CD4-positive, alpha-beta T cell treated with Interferon alpha-2 for 1 hour (primary cell): ENCODE measurements at regions not wholly inside any gene's neighbourhood (a gene's known extent, or its start where the extent isn't known, plus 50 kb on each side); places are given as distances from the start of the nearest gene placed in this dataset.

Experiments
- DNase-seq, 2 donors: peaks; one replicate each; pipeline ENCODE4 v3.0.0-alpha.2; 2020 to 2022

GRCh38 chr1:194184425-194184824 is 998.0 kb upstream of the B3GALT2 start:
- no peak for DNase-seq

DNA sequence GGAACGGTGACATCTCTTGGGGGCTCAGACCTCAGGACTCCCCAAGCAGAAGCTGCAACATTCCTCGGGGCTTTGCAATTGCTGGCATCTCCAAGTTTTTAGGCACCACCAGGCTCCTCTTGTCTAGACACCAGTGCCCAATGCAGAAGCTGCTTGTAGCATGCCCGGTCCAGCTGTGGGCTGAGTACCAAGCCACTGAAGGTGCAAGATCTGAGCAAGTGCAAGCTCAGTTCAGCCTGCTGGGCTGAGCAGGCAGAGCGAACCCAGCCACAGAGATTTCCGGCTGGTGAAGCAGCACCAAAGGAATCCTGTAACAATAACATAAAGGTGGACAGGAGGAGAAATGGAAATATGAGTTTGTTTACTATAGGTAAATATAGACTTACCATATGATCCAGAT is 995.4 kb upstream of the B3GALT2 start:
- DNase-seq = no peak

DNA sequence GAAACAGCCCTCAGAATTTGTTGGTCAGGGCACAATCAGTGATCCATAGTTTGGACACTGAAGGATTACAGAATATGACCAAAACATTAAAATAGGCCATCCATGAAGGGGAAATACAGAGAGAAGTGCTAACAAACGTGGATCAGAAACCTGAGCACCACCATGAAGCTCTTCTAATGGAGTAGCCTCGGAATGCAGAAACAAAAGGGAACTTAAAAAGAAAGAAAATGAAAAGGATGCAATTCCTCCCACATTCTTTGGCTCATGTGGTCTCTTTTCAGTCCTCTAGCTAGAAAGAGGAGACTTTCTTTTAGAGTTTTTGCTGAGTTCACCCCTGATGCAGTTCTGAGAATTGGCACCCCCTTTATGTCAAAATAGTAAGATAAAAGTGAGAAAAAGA is 989.8 kb upstream of the B3GALT2 start:
- no peak for DNase-seq

- no peak for DNase-seq
These were observed 988.8 kb upstream of the B3GALT2 start for GRCh38 chr1:194175251-194175650.

DNA sequence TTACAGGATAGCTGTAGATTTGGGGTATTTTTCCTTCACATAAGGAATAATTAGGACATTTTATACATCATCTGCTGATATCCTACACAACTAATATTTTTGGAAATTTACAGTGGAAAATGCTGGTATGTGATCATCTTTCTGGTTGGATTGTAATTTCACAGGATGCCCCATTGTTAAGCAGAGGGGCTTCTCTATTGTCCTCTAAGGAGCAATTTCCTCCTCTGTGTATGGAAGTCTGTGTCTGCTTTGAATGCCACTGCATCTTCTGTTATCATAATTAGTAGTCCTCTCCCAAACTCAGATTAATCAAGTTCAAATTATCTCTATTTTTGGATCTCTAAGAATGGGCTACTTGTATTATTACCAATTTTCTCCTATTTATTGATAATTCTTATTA is 988.1 kb upstream of the B3GALT2 start:
- DNase-seq = no peak

- DNase-seq = no peak
These were observed 985.2 kb upstream of the B3GALT2 start for GRCh38 chr1:194171596-194171995.

DNA sequence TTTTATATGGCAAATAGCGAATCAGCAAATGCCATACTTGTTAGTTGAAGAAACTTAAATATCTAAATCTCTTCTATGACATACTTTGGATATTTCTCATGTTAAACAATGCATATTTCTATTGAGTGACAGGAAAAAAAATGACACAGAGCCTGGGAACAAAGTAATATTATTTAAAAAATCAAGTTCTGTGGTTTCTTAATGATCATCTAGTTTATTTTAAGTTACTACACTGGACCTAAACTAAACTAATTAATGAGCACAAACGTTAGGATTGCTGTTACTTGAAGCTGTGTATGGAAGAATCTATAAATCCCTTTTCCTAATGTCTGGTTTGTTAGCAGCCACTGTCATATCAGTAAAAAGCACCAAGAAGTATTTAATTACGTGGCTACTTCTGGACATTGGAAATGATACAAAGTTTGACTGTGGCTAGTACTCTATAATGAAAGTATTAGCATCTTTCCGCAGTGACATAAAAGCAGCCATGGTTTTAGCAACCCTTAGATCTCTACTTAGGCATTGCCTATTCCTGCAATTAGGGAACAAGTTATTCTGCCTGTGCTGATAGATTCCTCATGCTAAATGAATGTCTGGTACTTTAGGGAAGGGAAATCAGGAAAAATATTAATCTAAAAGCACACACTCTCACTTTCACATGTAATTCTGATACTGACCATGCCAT is 981.7 kb upstream of the B3GALT2 start:
- no peak for DNase-seq

DNA sequence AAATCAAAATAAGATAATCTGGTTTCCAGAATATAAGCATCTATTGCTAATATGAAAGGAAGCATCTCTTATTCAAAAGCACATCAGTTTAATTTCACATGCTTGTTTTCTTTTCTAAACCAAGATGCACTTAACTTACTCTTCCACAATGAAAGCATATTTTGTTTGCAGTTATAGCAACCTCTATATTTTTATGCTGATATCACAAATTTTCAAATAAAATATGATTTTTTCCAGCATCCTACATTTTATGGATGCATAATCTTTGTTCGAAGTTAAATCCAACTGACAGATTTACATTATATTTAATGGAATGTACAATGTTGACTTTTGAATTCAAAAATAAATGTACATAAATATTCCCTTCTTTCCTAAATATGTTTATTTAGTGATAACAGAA is 978.3 kb upstream of the B3GALT2 start:
- DNase-seq = no peak

DNA sequence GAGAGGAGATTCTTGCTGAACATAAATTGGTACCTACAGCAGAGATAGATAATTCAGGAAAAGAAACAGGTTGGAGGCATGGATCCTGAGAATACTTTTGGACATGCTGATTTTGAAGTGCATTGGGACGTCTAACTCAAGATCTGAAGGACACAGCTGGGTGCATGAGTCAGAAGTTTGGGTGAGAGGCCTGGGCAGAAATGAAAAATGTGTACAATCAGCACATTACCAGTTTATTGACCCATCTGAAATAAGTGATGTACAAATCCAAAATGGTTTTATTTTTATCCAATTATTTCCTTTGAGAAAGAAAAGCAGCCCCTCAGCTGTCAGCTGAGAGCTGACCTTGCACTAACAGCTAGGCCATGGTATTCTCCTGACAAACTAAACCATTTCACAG is 975.2 kb upstream of the B3GALT2 start:
- DNase-seq = no peak

DNA sequence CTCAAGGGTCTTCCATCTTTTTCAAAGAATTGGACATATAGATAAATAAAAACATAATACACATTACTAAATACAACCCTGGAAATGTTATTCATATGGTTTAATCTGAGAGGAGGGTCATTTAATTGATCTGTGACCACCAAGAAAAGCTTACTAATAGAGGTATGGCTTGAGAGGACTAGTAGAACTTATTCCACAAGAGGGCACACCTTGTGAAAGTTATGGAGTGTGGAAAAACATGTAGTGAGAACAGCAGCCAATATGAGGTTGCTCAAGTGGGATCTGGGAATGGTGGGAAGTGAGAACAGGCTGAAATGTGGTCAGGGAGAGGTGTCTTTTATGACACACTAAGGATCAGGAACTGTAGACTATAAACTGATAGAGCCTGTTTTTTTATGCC is 973.5 kb upstream of the B3GALT2 start:
- no peak for DNase-seq

DNA sequence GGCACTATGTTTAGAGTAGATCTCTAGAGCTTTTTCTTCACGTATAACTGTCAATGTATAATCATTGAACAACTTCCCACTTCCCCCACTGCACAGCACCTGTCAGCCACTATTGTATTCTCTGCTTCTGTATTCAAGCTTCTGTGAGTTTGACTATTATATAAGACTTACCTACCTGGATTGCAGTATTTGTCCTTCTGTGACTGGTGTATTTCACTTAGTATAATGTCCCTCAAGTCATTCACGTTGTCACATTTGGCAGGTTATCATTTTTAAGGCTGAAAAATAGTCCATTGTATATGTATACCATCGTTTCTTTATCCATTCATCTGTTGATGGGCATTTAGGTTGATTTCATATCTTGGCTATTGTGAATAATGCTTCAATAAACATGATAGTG is 969.5 kb upstream of the B3GALT2 start:
- no peak for DNase-seq

GRCh38 chr1:194151056-194151455 is 964.6 kb upstream of the B3GALT2 start:
- no peak for DNase-seq

GRCh38 chr1:194150242-194150641 is 963.8 kb upstream of the B3GALT2 start:
- no peak for DNase-seq

- no peak for DNase-seq
These were observed 946.7 kb upstream of the B3GALT2 start for GRCh38 chr1:194133152-194133551.

DNA sequence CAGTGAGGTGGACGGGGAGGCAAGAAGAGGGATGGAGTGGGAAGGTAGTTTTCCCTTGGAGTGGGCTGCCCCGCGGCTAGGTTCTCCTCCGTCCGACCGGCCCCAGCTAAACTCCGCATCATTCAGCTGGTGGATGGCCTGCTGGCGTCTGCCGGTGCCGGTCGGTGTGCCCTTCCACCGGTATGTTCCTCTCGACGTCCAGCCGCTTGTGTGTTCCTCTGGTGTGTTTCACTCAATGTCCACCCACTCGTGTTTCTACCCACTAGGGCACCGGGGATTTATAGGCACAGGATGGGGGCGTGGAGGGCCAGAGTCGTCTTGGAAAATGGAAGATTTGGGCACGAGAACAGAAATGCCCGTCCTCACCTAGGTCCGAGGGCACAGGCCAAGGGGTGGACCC is 931.7 kb upstream of the B3GALT2 start:
- DNase-seq = no peak

DNA sequence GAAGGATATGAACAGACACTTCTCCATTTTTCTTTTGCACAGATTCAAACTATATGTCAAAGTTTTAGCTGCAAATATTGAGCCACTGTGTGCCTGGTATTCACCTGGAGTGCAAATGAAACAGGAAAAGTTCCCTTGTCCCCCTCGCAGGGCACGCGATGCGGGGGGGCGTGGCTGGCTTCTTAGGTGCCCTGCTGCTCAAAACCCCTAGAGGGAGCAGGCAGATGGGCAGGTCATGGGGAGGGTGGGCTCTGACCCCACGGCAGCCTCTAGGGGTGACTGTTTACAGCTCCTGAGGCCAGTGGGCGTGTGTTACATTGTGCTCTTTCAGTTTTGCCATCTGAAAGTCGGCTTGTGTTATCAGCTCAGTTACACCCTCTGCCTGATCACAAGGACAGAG is 931.2 kb upstream of the B3GALT2 start:
- no peak for DNase-seq

- DNase-seq = no peak
These were observed 927.9 kb upstream of the B3GALT2 start for GRCh38 chr1:194114288-194114687.

DNA sequence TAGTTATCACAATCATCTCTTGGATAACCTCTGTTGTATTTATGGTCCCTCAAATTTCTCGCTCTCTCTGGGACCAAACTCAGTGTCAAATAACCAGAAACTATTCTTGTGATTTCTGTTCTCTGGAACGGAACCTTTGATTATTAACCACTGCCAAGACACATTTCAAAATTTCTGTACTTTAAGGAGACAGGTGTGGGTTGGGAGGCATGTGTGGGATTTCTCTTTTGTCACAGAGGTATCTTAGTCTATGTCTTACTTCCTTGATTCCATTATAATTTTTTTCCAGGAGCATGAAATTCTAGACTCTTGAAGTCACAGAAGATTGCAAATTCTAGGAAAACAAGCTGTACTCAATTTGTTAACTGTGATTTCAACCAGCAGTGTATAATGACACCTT is 919.0 kb upstream of the B3GALT2 start:
- DNase-seq = no peak

DNA sequence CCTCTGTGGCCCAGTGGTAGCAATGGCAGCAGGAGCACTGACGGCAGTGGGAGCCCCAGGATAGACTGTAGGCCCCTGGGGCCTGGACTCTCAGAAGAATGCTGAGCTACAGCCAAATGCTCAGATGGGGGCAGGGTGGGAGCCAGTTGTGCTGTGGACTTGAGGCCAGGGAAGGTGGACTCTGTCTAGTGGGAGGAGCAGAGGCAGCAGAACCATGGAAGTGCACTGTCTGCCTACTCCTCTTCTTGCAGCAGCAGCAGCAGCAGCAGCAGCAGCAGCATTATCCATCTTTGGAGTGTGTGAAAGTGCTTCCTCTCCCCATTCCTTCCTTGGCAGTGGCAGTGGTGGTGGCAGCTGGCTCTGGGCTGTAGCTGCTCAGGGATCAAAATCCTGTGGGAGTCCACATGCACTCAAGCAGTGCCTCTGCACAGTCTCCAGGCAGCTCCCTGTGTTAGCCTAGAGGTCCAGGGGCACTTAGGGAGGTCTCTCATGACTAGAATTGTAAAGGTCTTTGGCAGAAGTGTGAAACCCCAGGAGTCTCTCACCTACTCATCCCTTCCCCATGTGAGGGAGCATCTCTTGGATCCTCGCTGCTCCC is 917.9 kb upstream of the B3GALT2 start:
- no peak for DNase-seq

- no peak for DNase-seq
These were observed 917.3 kb upstream of the B3GALT2 start for GRCh38 chr1:194103516-194104246.

GRCh38 chr1:194103101-194103500 is 916.7 kb upstream of the B3GALT2 start:
- no peak for DNase-seq

DNA sequence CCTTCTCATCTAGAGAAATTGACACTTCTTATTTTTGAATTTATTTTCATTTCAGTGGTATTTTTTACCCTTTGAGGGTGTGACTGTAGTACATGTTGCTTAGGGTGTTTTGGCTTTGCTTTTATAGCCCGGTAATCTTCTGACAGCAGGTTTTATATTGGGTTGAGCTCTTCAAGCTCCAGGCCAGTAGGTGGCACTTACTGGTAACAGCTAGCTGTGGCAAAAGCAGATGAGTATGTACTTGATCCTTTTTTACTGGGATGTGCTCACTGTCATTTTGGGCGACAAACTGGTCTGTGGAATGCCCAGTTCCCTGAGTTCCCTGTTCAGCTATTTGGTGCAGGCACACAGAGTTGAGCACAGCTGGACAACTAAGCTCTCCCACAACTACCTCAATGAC is 916.2 kb upstream of the B3GALT2 start:
- no peak for DNase-seq

DNA sequence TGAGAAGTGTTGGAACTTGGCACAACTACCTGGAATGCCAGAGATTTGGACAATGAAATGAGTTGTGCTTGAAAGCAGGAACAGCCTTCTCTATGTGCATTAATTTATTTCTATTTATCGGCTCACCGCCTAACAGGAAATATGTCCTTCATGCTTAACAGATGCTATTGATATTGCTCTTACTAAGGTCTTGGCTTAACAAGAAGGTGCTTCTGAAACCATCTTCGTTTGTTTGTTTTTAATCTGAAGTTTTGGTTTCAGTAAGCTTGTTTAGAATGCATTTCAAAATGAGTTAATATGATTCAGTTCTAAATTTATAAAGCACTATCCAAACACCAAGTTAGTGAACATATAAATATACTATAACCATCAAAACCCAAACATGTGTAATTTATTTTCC is 898.3 kb upstream of the B3GALT2 start:
- no peak for DNase-seq

DNA sequence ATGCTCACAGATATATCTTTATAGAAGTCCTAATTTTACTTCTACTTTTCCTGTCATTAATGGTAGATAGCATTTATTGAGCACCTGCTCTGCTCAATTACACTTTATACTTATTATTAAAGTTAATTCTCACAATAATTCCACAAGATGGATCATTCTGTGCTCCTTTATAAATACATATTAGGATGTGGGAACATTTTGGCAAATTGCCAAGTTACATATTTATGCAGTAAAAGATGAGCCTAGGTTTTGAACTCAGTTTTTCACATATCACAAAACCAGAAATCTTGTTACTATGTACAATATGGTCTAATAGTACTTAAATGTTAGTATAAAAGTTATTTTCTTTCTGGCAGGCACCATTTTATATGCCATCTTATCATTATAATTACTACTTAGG is 895.0 kb upstream of the B3GALT2 start:
- no peak for DNase-seq

DNA sequence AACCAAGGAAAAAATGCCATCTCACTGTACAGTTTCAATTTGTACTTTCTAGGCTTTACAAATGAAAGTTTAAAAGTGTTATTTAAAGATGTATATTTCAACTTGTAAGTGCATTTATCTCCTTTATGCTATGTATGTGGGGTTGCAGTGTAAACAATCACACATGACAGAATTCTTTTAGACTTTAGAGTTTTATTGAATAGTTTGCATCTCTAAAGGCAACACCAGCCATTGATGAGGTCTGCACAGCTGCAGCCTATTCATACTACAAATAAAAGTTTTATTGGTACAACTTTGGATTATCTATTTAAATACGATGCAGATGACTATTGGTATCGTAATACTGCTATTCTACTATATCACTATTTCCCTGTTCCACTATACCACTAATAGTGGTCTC is 894.4 kb upstream of the B3GALT2 start:
- no peak for DNase-seq
